NCI-H1436 treated with DMSO at 0.1 percent for 48 hours (cell line): ENCODE measurements at regions not wholly inside any gene's neighbourhood (a gene's known extent, or its start where the extent isn't known, plus 50 kb on each side); places are given as distances from the start of the nearest gene placed in this dataset.
"Not testable (repeated sequence)": the region's sequence is repeated elsewhere in the genome, so short reads cannot be mapped to it uniquely, and the experiment has no call there.

Experiments
- DNase-seq: peaks from one replicate; lab custom pipeline; 2025; lab: John Stamatoyannopoulos, UW

DNA sequence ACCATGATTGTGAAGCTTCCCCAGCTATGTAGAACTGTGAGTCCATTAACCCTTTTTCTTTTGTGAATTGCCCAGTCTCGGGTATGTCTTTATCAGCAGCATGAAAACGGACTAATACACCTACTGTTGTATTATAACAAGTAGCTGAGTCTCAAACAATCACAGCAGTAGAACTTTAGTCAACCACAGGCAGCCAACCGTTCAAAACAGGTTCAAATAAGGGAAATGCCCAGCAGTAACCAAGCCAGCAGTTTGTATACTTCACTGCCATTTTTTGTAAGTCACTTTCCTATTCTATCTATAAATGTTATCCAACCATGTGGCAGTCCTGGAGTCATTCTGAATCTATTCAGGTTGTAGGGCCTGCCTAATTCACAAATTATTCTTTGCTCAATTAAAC is 1560.6 kb upstream of the SLC39A10 start:
- DNase-seq: no peak

DNA sequence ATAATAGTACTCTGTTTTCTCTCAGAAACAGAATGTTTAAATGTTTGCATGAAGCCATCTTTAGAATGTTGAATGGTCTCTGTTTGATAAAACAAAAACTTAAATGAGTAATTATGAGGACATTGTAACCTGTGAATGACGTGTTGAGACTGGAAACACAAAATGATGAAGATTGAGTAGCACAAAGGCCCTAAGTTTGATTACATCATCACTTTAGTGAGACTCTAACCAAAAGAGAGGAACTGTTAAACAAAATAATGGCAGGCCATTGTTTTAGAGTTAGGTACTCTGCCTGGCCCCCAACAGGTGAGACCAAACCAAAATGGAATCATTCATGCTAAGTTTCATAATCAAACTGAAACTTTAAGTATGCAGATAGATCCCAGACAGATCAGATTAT is 1561.7 kb upstream of the SLC39A10 start:
- DNase-seq: no peak

DNA sequence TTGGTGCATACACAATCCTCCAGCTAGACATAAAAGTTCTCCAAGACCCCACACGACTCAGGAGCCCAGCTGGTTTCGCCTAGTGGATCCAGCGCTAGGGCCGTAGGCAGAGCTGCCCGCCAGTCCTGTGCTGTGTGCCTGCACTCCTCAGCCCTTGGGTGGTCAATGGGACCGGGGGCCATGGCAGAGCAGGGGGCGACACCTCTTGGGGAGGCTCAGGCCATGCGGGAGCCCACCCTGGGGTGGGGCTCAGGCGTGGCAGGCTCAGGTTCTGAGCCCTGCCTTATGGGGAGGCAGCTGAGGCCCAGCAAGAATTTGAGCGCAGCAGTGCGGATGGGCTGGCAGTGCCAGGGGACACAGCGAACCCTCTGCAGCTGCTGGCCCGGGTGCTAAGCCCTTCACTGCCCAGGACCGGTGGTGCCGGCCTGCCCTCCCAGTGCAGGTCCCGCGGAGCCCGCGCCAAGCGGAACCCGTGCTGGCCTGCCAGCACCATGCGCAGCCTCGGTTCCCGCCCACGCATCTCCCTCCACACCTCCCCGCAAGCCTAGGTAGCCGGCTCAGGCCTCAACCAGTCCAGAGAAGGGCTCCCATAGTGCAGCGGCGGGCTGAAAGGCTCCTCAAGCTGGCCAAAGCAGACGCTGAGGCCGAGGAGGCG is 1566.6 kb upstream of the SLC39A10 start:
- DNase-seq: no peak

DNA sequence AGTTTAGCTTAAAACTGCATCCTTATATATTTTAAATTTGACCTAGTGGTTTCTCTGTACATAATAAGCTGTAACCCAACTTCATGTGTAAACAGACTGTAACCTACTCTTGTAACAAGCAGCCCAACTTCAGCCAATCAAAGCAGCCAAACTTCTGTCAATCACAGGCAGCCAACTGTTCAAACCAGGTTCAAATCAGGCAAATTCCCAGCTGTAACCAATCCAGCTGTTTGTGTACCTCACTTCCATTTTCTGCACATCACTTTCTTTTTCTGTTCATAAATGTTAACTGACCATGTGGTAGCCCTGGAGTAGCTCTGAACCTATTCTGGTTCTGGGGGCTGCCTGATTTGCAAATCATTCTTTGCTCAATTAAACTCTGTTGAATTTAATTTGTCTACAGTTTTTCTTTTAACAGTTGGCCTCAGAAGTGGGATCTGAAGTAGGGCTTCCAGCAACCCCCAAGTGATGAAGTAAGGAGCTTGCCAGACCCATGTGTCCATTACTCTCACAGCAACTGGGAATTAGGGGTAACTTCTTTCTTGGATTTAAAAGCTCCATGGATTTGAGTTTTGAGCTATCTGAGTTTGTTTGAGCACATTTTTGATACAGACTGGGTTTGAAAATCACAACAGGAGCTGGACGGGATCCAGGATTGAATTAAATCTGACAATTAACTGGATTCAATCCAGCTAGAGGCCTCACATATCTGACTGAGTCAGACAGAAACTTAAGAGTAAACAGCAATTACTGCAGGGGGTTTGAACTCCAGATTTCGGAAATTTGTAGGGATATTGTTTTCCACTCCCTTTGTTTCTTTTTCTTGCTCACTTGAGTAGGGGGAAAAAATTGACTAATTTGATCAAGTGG is 1569.7 kb upstream of the SLC39A10 start:
- no peak for DNase-seq

DNA sequence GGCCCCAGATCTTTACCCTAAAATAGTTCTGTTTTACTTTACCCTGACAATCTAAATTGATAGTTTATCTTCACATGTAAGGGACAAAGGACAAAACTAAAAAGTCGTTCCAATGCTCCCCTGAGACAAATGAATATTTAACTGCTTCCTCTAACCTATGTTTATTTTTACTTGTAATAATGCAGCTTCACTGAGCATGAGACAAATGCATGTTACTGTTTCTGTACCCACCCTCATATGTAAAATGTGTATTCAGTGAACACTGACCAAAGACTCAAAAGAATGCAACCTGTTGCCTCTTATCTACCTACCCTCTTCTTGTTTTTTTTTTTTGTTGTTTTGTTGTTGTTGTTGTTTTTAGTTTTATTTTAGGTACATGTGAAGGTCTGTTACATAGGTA is 1570.9 kb upstream of the SLC39A10 start:
- DNase-seq: no peak

DNA sequence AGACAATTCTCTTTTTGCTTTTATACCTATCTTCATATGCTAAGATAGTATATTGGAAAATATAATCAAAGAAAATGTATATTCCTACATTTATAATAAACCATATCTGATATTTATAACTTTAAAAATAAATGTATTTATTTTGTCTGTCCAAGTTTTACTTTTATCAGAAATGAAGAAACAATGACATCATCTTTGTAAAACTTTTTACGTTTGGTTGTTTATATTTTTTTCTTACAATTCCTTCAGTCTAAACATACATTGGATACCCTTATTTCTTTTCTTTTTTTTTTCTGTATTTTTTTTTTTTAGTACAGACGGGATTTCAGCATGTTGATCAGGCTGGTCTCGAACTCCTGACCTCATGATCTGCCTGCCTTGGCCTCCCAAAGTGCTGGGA is 1577.0 kb upstream of the SLC39A10 start:
- DNase-seq: no peak

DNA sequence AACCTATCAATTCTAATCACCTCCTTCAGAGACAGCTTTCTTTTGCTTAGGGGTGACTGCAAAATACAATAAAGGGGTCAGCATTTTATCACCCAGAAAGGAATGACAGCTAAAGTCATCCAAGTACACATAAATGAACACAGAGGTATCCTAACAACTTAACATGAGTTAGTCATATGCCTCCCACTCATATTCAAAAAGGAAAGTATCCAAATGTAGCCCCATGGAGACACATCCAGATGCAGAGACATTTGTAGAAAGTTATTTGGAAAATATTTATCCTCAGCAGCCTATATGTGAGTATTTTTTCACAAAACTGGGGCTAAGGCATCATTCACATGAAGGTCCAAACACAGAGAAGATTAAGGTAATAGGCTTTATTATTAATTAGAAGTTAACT is 1579.7 kb upstream of the SLC39A10 start:
- no peak for DNase-seq

DNA sequence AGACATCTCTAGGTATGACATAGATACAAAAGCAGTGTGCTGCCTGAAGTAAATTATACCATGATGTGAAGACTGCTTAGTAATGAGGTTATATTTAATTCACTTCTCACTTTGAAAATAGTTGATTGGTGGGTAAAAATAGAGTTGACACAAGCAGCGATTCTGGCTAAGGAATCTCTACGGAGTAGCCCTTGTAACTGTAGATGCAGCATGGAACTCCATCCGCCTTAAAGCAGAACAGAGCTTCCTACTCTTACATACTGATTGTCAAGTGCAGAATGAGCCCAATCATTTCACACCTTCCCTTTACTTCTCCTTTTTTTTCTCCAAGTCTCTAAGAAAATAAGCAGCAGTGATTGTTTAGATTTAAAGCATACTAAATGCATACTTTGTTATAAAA is 1594.6 kb upstream of the SLC39A10 start:
- no peak for DNase-seq

DNA sequence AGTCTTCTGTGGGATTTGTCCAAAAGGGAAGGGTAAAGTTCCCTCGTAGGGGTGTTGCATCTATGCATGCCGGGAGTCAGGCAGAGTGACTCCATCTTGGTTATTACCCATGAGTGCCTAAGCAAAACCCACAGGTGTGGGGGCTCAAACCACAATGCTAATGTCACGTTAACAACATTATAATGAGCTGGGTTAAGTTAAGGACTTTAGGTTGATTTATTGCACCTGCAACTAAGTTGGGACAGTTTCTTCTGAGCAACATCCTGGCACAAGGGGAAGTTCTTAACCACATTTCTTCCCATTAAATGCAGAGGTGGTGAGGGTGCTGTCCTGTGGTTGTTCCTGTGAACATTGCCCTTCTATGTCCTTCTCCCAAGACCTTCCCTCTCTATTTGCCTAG is 1596.8 kb upstream of the SLC39A10 start:
- DNase-seq: no peak

DNA sequence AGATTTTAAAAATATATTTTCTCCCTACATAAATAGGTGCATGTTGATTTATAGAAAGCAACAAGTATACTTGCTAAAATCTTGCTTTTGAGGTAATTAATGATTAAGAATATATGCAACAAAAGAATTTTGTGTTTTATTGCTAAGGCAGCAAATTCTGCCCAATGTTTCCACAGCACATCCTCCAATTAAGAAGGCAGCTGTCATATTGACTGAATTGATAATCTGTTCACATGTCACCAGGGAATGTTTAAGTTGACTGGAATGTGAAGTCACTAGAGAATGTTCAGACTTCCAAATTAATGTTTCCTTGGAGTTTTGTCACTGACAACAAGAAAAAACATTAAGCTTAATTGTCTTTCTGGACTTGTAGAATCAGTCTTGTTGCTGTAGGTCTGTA is 1602.7 kb upstream of the SLC39A10 start:
- DNase-seq: no peak

DNA sequence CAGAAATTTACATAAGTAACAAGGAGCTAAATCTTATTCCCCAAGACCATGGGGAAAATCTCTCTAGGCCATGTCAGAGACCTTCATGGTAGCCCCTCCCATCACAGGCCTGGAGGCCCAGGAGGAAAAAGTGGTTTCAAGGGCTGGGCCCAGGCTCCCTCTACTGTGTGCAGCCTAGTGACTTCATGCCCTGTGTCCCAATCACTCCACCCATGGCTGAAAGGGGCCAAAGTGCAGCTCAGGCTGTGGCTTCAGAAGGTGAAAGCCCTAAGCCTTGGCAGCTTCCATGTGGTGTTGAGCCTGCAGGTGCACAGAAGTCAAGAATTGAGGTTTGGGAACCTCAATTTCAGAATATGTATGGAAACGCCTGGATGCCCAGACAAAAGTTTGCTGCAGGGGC is 1612.7 kb upstream of the SLC39A10 start:
- DNase-seq: no peak

DNA sequence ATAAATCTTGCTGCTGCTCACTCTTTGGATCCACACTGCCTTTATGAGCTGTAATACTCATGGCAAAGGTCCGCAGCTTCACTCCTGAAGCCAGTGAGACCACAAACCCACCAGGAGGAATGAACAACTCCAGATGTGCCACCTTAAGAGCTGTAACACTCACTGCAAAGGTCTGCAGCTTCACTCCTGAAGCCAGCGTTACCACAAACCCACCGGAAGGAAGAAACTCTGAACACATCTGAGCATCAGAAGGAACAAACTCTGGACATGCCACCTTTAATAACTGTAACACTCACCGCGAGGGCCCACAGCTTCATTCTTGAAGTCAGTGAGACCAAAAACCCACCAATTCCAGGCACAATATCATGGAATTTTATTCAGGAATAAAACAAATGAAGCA is 1635.9 kb upstream of the SLC39A10 start:
- DNase-seq: not testable (repeated sequence)

DNA sequence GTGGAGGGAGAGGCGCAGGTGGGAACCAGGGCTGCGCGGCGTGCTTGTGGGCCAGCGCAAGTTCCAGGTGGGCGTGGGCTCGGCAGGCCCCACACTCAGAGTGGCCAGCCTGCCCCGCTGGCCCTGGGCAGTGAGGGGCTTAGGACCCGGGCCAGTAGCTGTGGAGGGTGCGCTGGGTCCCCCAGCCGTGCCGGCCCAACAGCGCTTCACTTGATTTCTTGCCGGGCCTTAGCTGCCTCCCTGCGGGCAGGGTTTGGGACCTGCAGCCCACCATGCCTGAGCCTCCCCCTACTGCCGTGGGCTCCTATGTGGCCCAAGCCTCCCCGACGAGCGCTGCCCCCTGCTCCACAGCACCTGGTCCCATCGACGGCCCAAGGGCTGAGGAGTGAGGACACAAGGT is 1636.9 kb upstream of the SLC39A10 start:
- no peak for DNase-seq

DNA sequence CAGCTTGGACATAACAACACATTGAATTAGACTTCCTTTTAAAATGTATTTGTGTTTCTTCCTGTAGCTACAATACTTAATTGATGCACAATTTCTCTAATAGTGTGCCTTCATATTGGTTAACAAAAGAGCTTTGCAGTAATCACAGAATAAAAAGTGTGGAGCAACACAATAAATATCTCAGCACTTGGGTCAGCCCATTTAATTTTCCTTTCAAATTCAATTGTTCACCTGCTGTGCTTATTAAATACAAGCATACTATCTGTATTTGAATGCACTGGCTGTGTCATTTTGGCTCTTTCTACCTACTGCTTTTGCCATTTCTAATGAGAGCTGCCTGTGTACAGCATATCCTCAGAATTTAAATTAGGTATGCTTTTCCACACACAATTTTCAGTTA is 1641.3 kb upstream of the SLC39A10 start:
- DNase-seq: no peak

DNA sequence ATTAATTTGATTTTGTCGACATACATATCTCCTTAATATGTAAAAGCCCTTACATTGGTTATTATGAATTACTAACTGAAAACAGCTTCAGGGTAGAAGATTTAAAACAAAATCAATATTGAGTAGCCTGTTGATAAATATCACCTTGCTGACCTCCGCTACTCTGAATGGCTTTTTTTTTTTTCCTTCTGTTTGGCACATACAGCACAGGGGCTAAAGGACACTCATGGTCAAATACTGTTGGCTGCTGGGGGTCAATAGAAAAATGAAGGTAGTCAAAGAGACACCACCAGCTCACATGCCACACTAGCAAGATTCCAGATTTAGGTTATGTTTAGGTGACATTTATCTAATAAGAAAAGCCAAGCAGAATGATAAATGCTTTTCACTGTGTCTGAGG is 1642.4 kb upstream of the SLC39A10 start:
- no peak for DNase-seq

DNA sequence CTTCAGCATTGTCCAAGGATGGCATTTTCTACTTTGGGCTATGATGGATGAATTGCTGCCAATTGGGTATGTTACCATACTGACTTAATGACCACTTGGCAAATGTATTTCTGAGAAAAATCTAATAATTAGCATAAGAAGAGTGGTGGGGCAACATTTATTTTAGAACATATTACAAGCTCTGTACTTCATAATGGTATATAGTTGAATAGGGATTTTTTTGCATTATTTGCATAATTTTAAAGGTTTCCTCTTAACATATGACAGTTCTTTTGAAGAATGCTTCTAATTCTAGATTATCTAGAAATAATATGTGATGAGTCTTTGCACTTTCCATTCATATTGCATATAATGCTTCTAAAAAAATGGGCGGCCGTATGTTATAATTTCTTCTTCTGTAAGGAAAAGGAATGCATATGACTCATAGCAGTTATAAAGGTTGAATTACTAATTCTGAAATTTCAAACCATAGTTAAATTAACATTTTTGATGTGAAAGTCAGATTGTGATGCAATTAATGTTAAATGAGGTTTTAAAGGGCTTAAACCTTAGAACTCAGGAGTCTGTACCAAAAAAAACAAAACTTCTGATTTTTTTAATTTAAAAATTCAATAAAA is 1652.3 kb upstream of the SLC39A10 start:
- no peak for DNase-seq

DNA sequence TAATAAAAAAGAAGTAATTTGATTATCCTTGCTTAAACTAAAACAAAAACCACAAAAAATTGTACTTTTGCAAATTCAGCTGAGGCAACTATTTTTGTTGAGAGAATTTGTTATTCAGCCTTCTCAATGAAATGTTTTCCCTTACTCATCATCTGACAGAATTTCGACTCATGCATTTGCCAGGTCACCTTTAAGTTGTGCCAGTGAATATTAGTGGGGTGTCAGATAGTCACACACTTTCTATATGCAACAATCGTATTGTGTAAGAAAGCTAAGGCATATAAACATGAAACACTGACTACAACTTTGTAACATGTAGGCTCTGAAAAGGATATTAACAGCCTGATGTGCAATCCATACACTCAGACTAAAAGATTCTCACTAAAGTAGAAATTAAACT is 1653.1 kb upstream of the SLC39A10 start:
- no peak for DNase-seq

DNA sequence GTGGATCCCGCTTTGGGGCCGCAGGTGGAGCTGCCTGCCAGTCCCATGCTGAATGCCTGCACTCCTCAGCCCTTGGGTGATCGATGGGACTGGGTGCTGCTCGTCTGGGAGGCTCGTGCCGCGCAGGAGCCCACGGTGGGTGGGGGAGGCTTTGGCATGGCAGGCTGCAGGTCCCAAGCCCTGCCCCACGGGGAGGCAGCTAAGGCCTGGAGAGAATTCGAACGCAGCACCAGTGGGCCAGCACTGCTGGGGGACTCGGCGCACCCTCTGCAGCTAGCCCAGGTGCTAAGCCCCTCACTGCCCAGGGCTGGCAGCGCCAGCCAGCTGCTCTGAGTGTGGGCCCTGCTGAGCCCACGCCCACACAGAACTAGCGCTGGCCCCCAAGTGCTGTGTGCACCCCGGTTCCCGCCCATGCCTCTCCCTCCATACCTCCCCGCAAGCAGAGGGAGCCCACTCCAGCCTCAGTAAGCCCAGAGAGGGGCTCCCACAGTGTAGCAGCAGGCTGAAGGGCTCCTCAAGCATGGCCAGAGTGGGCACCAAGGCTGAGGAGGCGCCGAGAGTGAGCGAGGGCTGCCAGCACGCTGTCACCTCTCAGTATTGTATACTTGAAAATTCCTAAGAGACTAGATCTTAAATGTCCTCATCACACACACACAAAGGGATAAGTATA is 1654.2 kb upstream of the SLC39A10 start:
- DNase-seq: no peak

DNA sequence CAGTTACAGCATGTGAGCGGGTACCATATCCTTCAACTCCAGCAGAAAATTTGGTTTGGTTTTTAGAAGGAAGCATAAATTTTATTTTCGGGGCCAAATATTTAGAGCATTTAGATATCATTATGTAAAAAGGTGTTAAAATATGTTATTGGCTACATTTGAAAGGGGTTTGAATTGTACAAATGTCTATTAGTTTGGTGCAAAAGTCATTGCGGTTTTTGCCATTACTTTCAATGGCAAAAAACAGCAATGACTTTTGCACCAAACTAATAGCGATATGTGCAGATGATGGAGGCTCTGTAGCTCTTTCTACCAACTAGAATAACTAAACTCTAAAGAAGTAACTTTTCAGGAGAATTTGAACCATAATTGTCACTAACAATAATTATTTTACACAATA is 1666.2 kb upstream of the SLC39A10 start:
- no peak for DNase-seq

DNA sequence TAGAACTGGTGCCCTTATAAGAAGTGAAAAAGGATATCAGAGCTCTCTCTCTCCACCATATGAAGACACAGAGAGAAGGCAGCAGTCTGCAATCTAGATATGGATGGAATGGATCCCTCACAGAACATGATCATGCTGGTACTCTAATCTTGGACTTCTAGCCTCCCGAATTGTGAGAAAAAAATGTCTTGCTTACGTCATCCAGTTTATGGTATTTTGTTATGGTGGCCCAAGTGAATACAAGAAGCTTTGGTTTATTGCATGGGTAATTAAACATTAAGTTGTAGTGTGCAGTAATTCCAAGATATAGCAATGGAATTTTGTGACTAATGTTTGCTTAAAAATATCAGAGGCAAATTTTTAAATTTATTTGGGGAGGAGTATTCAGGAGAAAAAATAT is 1667.4 kb upstream of the SLC39A10 start:
- DNase-seq: no peak

DNA sequence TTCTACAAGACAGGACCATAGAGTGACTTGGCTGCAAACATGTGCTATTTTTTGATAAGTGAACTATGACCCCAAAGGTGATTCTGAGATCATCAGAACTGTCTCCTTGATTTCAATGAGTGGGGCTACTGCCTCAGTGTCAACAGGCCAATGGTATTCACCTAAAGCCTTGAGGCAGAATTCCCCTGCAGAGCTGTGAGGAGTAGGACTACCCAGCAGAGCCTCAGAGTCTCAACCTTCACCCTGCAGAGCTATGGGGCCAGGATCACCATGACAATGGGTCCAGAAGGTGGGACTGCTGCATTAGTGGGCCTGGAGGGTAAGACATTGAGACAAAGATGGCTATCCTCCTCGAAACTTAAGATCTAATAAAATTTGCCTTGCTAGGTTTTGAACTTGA is 1668.2 kb upstream of the SLC39A10 start:
- DNase-seq: no peak

DNA sequence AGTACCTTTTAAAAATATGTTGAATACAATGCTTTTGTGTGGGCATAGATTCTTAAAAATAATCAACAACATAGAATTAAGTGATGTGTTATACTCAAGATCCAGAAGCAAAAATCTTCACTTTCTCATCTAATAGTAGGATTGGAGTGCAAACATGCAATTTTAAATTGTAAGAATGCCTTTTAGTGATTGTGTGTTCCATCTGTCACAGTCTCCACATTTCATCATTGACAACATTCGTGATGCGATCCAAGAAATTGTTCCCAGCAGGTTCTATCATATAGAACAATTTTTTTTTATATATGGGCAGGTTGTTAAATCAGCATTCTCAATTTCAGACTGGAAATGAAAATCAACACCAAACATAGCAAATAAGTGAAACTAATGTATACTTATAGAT is 1671.8 kb upstream of the SLC39A10 start:
- DNase-seq: no peak

DNA sequence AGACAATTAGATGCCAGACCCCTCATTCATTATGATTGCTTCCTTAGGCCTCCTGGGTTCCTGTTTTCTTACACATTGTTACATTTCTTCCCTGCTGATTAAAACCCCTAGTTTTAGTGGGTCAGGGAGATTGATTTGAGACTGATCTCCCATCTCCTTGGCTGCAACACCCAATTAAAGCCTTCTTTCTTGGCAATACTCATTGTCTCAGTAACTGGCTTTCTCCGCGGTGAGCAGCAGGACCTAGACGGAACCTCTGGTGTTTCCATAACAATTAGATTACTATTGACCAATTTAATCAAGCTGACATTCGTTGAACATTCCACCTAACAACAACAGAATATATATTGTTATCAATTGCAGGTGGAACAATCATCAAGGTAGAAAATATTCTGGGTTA is 1676.4 kb upstream of the SLC39A10 start:
- DNase-seq: no peak
